ENCODE measurements at regions not wholly inside any gene's neighbourhood (a gene's known extent, or its start where the extent isn't known, plus 50 kb on each side); places are given as distances from the start of the nearest gene placed in this dataset.

GRCh38 chr10:124285587-124286527 lies 132.9 kb downstream of the OAT start:
- peak; percentile 48 to 80 (median 76) for DNase-seq

- no peak for DNase-seq
Observed at GRCh38 chr10:124283949-124284250, 134.8 kb downstream of the OAT start.

DNA sequence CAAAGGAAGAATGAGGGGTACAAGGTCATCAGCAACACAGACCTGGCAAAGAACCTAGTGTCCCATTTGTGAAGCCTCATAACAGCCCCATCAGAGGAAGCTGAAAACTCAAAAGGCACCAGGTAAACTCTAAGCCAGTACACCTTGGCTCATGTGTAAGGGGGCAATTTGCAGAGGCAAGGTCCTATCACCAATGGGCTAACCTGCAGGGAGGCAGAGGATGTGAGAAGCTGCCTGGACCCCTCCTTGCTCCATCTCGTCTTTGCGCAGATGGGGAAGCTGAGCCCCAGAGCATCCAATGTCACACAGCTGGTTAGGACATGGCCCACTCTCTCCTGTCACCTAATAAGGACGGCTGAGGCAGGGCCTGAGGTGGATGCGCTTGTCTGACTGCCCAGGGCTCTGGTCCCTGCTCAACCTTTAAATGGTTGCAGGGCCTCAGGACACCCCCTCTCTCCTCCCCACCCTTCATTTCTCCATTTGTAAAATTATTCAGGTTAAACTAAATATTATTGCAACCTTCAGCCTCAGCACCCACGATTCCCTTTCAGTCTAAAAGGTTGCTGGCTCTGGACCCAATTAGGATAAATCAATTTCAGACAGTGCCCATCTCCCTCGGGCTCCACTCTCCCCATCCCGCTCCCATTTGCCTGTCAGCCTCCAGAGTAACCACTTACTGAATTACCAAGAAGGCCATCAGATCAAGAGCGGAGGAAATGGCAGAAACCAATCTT lies 135.3 kb downstream of the OAT start:
- no peak for DNase-seq

DNA sequence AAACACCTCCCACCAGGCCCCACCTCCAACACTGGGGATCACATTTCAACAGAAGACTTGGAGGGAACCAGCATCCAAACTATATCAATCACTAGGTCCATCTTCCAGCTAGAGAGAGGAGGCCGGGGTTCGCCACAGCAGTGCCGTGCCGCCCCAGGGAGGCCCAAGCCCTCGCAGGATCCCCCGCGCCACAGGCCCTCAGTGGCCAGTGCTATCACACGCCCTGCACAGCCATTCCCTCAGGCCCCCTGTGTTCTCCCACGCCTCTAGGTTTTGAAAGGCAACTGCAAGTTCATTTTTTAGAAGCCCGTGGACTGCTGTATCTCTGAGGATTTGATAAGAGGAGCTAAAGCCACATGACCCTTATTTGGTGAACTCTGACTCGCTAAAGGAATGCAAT lies 136.4 kb downstream of the OAT start:
- DNase-seq: no peak

DNA sequence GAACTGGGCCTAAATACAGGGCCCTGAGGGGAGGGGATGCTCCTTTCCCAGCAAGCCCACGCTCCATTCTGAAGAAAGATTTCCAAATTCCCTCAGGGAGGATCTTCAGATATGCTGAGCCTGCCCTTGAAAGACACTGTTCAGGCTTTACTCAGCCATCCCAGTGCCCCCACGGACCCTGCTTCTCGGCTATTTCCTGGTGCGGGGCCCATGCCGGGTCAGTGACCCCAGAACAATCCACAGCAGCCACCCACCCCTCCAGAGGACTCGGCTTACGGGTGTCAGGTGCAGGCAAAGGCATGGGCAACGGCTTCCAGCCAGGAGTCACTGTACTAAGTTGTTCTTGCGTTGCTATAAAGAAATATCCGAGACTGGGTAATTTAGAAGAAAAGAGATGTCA lies 137.1 kb downstream of the OAT start:
- no peak for DNase-seq

GRCh38 chr10:124280916-124281315 lies 137.8 kb downstream of the OAT start:
- no peak for DNase-seq

DNA sequence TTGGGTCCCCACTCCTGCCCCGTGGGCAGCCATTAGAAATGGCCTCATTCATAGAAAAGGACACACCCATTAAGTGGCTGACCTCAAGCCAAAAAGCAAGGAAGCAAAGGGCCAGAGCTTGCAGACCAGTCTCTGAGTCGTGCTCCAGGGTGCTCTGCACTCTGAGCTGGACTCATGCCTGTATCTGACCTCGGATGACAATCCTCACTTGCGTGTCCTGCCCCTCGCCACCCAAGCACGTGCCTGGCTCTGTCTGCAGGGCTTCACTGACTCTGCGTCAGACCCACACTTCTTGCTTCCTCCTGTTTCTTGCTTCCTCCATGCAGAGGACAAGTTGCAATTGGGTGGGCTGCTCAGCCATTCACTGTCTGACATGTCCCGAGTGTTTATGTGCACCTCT lies 138.8 kb downstream of the OAT start:
- DNase-seq: peak; percentile 35 to 50 (median 35)

DNA sequence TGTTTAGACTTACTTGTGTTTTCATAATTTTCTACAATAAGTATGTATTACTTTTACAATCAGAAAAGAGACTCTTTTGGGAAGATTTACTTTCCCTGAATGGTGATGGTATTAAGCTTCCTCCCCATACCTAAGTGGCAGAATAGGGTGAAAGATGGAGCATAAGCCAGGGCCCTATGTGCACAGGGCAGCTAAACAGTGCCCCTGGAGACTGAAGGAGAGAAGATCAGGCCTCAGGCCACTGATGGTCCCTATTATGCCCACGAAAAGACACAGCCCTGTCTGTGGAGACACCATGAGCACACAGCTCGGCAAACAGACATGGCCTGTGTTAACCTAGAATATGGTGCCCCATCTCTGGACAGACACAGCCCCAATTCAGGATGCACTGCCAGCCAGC lies 139.4 kb downstream of the OAT start:
- DNase-seq: no peak

DNA sequence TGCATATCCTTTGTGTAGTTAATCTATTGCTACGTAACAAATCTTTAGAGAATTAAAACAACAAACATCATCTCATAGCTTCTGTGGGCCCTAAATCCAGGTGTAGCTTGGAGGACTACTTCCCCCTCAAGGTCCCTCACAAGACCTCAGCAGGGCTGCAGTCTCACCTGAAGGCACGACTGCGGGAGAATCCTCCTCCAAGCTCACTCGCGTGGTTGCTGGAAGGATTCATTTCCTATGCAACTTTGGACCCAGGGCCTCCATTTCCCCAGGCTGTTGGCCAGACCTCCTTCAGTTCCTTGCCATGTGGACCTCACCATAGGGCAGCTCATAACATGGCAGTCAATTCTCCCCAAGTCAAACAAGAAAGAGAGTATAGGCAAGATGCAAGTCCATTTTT lies 140.4 kb downstream of the OAT start:
- no peak for DNase-seq

DNA sequence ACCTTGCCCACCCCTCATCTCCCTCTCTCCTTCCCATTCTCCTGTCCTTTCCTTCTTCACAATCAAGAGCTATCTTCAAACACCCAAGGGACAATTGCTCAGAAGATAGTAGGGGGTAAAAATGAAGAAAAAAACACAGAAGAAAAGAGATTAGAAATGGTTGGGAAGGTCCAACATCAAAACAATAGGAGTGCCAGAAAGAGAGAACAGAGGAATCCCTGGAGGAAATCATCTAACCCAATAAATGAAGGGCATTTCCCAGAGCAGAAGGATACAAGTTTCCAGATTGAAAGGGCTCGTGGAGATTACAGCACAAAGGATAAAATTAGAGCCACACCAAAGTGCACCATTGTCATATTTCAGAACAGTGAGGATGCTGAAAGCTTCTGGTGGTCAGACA lies 145.6 kb downstream of the OAT start:
- no peak for DNase-seq

DNA sequence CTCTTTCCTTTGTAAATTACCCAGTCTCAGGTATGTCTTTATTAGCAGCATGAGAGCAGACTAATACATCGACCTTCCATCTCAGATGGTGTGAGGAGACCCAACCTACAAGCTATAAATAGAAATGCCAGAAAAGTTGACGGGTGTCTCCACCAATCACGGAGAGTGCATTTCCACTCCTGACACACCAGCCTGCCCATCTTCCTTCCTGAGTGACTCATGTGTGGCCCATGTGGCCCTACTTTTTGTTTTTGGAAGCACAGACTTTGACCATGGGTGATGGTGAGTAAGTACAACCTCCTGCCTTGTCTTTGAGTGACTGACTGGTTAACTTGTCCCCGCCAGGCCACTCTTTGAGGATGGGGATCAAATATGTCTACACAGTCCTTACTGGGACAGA lies 147.0 kb downstream of the OAT start:
- peak in 2 of 3 donors; percentile 35 for DNase-seq

DNA sequence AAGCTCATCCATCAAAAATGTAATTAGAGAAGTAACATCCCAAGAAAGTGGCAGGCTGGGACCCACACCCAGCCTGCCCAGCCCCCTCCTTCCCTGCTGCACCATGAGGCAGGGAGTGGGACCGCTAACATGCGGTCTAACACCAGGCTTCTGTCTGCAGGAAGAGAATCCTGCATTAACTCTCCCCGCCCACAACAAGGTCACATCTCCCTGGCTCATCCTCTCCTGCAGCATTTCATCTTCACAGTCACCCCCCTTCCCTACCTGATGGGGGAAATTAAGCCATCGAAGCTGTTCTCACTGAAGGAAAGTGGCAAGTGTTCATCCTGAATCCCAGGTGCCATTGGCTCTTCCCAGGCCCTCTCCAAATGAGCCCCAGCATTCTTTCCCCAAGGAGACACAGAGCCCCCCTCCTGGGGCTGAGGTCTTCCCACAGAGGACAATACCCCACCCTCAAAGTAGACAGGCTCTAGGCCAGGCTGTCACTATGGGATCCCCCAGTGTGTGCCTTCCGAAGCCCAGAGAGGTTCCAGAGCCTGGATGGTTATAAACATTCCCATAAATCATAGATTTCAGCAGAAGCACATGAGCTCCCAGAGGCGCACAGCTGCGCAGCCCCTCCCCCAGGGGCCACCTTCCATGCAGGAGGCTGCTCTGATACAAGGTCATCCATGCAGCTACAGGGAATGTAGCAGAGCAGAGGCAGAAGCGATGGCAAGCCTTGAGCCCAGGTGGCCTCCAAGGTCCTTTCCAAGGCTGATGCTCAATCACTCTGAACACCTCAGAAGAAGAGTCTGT lies 148.0 kb downstream of the OAT start:
- no peak for DNase-seq

DNA sequence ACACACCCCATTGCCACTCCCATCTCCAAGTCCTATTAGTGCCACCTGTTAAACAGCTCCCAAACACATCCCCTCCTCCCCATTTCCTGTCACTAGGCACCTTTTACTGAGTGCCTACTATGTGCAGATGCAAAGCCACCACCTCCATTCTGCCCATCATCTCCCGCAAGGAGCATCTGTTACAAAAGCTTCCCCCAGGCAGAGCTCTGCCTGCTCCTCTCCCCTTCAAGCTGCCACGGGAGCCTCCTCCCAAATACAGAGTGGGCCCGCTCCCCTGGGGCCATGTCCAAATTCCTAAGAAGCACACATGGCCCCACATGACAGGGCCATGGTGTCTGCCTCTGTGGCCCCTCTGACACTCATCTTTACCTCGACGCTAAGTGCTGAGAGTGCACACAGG lies 149.7 kb downstream of the OAT start:
- no peak for DNase-seq

DNA sequence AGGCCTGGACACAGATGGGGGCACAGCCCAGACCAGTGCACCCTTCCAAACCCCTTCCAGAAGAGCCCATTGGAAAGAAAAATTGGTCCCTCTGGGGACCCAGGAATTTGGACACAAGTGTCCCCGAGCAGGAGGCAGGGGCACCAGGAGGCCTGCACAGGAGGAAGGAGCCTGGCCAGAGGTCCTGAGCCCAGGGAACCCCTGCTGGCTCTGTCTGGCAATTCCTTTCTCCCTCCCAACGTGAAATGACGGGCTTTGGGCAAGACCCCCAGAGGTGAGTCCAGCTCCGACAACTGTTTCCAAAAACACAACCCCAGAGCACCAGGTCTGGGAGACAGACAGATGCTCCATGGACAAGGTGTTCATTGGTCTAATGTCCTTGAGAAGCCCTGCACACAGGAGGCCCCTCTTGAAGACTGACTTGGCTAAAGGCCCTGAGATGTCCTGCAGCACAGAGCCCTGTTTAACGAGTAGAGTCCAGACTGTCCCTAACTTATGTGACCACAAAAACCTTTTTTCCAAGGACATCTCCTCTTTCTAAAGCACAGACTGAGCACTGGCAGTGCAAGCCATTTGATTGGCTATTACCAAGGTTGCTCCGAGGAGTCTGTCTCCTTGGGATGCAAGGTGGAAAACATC lies 150.7 kb downstream of the OAT start:
- DNase-seq: no peak

DNA sequence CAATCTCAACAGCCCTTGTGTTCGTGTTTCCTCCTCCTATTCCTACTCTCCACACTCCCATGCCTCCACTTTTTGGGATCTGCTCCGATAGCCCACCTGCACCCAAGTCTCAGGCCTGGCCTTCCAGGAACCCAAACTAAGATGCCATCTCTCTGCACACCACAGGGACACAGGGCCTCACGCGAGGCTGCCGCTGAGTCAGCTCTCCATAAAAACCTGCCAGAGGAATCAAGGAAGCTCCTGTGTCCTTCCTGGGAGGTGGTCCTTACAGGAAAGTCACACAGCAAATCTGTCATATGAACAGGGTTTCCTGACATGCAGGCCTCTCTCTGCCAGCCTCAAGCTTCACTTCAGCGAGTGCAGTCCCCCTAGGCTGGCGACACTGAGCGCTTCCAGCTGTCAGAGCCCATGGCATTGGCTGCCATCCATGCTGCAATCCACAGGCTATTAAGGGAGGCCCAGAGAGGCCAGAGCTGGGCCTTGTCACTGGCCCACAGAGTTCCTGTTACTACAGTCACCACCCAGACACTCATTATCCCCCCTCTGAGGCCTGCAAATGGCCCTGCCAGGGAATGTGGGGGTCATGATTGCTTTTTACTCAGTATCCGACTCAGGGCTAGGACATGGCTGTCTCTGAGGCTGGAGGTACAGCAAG lies 151.4 kb downstream of the OAT start:
- no peak for DNase-seq

DNA sequence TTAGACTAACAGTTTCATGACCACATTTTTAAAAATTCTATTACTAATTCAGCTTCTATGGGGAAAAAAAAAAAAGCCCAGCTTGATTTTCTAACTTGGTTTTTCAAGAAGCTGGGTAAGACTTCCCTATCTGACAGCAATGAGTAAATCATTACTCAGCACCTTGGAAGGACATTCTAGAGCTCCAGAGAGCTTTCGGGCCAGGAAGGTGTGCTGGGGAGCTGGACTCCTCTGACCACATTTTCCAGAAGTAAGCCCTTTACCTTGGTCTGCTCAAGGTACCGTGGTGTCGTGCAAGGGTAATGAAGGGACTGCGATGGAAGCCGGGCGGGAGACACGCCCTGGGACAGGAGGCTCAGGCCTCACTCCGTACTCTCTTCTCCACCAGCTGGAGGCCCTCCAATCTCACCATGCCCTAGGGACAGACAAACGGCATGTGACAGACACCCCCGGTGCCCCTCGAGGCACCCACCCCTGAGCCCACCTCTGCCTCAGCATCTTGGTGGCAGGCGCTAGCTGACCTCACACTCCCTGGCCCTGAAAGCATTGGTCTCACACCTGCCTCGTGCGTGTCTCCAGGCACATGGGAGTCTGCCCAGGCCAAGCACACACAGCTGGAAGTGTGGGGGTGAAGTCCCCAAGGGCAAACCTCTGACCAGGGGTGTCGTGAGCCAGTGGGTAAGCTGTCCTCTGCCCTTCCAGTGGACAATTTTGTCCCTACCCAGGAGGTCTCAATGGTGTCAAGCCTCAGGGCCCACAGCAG lies 152.1 kb downstream of the OAT start:
- peak; percentile 73 to 92 (median 90) for DNase-seq

- DNase-seq: no peak
Observed at GRCh38 chr10:124265776-124266467, 152.8 kb downstream of the OAT start.

GRCh38 chr10:124265391-124265745 lies 153.4 kb downstream of the OAT start:
- DNase-seq: no peak

DNA sequence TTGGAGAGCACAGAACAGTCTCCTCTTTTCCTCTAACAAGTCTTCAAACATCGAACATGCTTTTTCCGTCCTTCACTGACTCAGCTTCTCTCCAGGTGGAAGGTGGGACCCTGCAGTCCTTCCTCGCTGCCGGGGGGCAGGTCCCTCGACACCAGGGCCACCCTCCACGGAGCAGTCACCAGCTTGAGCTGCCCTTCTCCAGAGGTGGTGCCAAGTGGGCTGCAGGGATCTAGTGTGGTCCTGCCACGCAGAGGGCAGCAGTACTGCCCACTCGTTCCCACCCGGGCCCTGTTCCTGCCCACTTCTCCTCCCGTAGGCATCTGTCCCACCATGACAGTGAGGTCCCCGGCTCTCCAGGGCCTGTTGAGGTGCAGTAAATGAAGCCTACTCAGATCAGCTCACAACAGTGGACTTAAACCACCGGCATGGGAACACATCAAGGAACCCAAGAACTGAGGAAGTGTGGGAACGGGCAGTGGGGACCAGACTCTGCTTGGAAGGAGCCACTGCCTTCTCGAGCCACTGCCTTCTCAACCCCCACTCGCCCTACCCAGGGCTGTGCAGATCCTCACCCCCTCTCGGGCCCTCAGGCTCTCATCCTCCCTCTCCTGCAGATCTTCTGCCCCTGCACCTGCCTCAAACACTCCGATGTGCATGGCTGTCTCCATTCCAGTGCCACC lies 153.9 kb downstream of the OAT start:
- DNase-seq: no peak

- no peak for DNase-seq
Observed at GRCh38 chr10:124264271-124264670, 154.5 kb downstream of the OAT start.

GRCh38 chr10:124263726-124264125 lies 155.0 kb downstream of the OAT start:
- no peak for DNase-seq

All from suppressor macrophage treated with lipopolysaccharide for 1 hour (primary cell).